ENCODE measurements at regions not wholly inside any gene's neighbourhood (a gene's known extent, or its start where the extent isn't known, plus 50 kb on each side); places are given as distances from the start of the nearest gene placed in this dataset.

DNA sequence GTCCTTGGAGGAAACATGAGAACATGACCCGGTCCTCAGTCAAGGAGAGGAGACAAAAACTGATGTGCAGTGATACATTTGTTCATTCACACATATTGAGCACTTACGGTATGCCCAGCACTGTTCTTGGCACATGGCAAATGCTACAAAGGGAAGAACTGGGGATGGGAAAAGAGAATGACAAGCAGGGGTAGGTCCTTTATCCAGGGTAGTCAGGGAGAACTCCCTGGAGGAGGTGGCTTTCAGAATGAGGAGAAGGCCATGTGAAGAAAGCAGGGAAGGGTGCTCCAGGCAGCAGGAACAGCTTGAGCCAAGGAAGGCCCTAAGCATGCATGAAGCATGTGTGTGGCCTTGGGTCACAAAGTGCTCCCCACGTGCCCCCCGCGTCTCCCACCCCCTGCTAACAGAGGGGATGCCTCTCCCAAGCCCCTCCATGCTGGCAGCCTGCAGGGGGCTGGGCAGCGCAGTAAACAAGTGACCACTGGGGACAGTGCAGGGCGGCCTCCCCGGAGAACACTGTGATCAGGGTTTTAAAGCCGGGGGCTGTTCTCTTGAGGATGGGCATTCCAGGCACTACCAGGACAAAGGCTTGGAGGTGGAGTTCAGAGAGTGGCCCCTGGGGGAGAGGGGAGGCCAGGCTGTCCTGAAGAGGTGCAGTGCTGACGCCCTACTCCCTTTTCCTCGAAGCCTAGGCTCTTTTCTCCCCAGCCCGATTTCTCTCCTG lies 71.0 kb downstream of the PHETA1 start:
- TF ChIP-seq, protein P1, sequence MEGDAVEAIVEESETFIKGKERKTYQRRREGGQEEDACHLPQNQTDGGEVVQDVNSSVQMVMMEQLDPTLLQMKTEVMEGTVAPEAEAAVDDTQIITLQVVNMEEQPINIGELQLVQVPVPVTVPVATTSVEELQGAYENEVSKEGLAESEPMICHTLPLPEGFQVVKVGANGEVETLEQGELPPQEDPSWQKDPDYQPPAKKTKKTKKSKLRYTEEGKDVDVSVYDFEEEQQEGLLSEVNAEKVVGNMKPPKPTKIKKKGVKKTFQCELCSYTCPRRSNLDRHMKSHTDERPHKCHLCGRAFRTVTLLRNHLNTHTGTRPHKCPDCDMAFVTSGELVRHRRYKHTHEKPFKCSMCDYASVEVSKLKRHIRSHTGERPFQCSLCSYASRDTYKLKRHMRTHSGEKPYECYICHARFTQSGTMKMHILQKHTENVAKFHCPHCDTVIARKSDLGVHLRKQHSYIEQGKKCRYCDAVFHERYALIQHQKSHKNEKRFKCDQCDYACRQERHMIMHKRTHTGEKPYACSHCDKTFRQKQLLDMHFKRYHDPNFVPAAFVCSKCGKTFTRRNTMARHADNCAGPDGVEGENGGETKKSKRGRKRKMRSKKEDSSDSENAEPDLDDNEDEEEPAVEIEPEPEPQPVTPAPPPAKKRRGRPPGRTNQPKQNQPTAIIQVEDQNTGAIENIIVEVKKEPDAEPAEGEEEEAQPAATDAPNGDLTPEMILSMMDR (IDR thresholded peaks at IDR 0.05): no peak
- no peak for TF ChIP-seq POLR2A (IDR thresholded peaks at IDR 0.05)

Measured in sigmoid colon (tissue), 3 donors.